GM23248 (cell line): ENCODE measurements at regions not wholly inside any gene's neighbourhood (a gene's known extent, or its start where the extent isn't known, plus 50 kb on each side); places are given as distances from the start of the nearest gene placed in this dataset.

Experiments
- EZH2 ChIP-seq: fragments of 200-600 bp; sonication (generic); IDR thresholded peaks from 2 replicates; pipeline ENCODE4 v1.6.1; 2018; ENCODE audit warnings: antibody characterized with exemption, mild to moderate bottlenecking; ENCODE audit not compliant: insufficient read depth, poor library complexity, severe bottlenecking
- EZH2phosphoT487 ChIP-seq: fragments of 200-600 bp; sonication (generic); IDR thresholded peaks from 2 replicates; pipeline ENCODE4 v1.6.1; 2018; ENCODE audit warnings: antibody characterized with exemption, moderate library complexity, mild to moderate bottlenecking, low read depth; ENCODE audit not compliant: insufficient read depth

DNA sequence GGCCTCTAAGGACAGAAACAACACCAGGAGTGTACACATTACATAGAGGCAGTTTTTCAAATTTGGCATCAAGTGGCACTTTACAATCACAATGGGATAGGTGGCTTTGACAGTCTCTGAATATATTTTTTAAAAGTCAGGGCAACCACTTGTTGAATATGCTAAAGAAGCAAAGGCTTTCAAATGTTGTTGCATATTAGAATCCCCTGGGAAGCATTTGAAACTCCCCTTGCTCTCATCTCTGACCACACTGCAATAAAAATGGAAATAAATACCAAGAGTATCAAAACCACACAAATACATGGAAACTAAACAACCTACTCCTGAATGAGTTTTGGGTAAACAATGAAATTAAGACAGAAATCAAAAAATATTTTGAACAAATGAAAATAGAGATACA lies 106.5 kb upstream of the RAB11FIP2 start:
- TF ChIP-seq EZH2phosphoT487 (no peak), EZH2 (no peak)
